22Rv1 (cell line): ENCODE measurements at regions not wholly inside any gene's neighbourhood (a gene's known extent, or its start where the extent isn't known, plus 50 kb on each side); places are given as distances from the start of the nearest gene placed in this dataset.

Experiments
- H3K27ac ChIP-seq: fragments of 450-650 bp; 2 replicates; pipeline ENCODE4 v1.5.1; 2017
- CTCF ChIP-seq: fragments of 450-650 bp; IDR thresholded peaks from 2 replicates; pipeline ENCODE4 v1.5.1; 2017; ENCODE audit warnings: mild to moderate bottlenecking
- ZFX ChIP-seq: fragments of 450-650 bp; IDR thresholded peaks from 2 replicates; pipeline ENCODE4 v1.6.1; 2017; ENCODE audit warnings: antibody characterized with exemption, borderline replicate concordance

- TF ChIP-seq ZFX, result no peak
- no peak for TF ChIP-seq CTCF
- no peak overlapping the region for H3K27ac ChIP-seq
These were observed 346.5 kb downstream of the ZNF536 start for GRCh38 chr19:30718707-30719106.

- H3K27ac ChIP-seq, result no peak overlapping the region
- TF ChIP-seq CTCF, result no peak
- TF ChIP-seq ZFX, result no peak
These were observed 345.8 kb downstream of the ZNF536 start for GRCh38 chr19:30718014-30718413.

- no peak overlapping the region for H3K27ac ChIP-seq
- TF ChIP-seq ZFX (no peak), CTCF (no peak)
These were observed 345.2 kb downstream of the ZNF536 start for GRCh38 chr19:30717381-30717780.

- no peak overlapping the region for H3K27ac ChIP-seq
- TF ChIP-seq CTCF (no peak), ZFX (no peak)
These were observed 340.5 kb downstream of the ZNF536 start for GRCh38 chr19:30712431-30713337.

- no peak for TF ChIP-seq ZFX
- no peak for TF ChIP-seq CTCF
- H3K27ac ChIP-seq, result no peak overlapping the region
These were observed 339.6 kb downstream of the ZNF536 start for GRCh38 chr19:30711826-30712225.

GRCh38 chr19:30711296-30711695 is 339.1 kb downstream of the ZNF536 start:
- no peak overlapping the region for H3K27ac ChIP-seq
- TF ChIP-seq ZFX, result no peak

- H3K27ac ChIP-seq, result no peak overlapping the region
- no peak for TF ChIP-seq ZFX
- no peak for TF ChIP-seq CTCF
These were observed 338.5 kb downstream of the ZNF536 start for GRCh38 chr19:30710721-30711120.
